Lung (tissue), 11 donors: ENCODE measurements at regions not wholly inside any gene's neighbourhood (a gene's known extent, or its start where the extent isn't known, plus 50 kb on each side); places are given as distances from the start of the nearest gene placed in this dataset.

ENCODE experiments used
- ATAC-seq: fragments of 200-7000 bp; cut with Tn5 transposase; one replicate; pipeline ENCODE4 v1.9.1; 2020; ENCODE audit warnings: moderate number of reproducible peaks; ENCODE audit not compliant: insufficient read depth, low FRiP score
- DNase-seq, 3 donors: peaks; one replicate each; pipeline ENCODE4 v3.0.0-alpha.2; 2013 to 2017
- H3K27ac ChIP-seq, 2 donors: one replicate each; pipeline ENCODE4 v1.5.1; 2013; ENCODE audit warnings: mild to moderate bottlenecking in 2 of 2, moderate library complexity in 2 of 2, control low read depth in 1 of 2, inconsistent platforms in 1 of 2, low read depth in 1 of 2, low read length in 1 of 2
- H3K27me3 ChIP-seq, 3 donors: one replicate each; pipeline ENCODE4 v1.5.1; 2013; ENCODE audit warnings: low read length in 2 of 3; ENCODE audit not compliant: control insufficient read depth in 3 of 3, insufficient read depth in 3 of 3
- H3K36me3 ChIP-seq, 4 donors: one replicate each; pipeline ENCODE4 v1.5.1; 2013; ENCODE audit warnings: low read length in 4 of 4, mild to moderate bottlenecking in 1 of 4, moderate library complexity in 1 of 4; ENCODE audit not compliant: control insufficient read depth in 4 of 4, insufficient read depth in 4 of 4
- H3K4me1 ChIP-seq, 5 donors: one replicate each; pipeline ENCODE4 v1.5.1; 2013; ENCODE audit warnings: low read length in 5 of 5, mild to moderate bottlenecking in 2 of 5, moderate library complexity in 1 of 5; ENCODE audit not compliant: control insufficient read depth in 5 of 5, insufficient read depth in 5 of 5
- H3K4me3 ChIP-seq: one replicate; pipeline ENCODE4 v1.5.1; 2013; ENCODE audit warnings: mild to moderate bottlenecking, control low read depth, moderate library complexity
- H3K9ac ChIP-seq, 2 donors: one replicate each; pipeline ENCODE4 v1.5.1; 2013; ENCODE audit warnings: low read length in 2 of 2, control low read depth in 1 of 2; ENCODE audit not compliant: insufficient read depth in 1 of 2
- H3K9me3 ChIP-seq, 4 donors: one replicate each; pipeline ENCODE4 v1.5.1; 2013; ENCODE audit warnings: low read length in 3 of 4, mild to moderate bottlenecking in 1 of 4, moderate library complexity in 1 of 4; ENCODE audit not compliant: control insufficient read depth in 4 of 4, insufficient read depth in 3 of 4
- CTCF ChIP-seq: IDR thresholded peaks from 2 replicates; pipeline ENCODE4 v1.5.1; 2012; ENCODE audit warnings: mild to moderate bottlenecking; ENCODE audit errors: control extremely low read depth, extremely low read depth
- WGBS, 2 donors: extraction: QIAGEN DNeasy Blood & Tissue Kit; methylation state at CpG; one replicate each; pipeline ENCODE4 v1.1.7; 2013; 5-methylcytosine and 5-hydroxymethylcytosine counted together
- donor health status: control.
- donor health status: control.
- donor health status: Bipolar disorder and iron deficiency.
- donor health status: healthy.
- donor health status: DM: yes; HTN: yes; CAD: no.

- H3K27ac ChIP-seq, result no peak overlapping the region
- no peaks in the 10 kb centered on the region for H3K9me3 ChIP-seq
- no peak overlapping the region for H3K4me3 ChIP-seq
- WGBS, 2 donors, result 71 to 83% methylated on average over 2 of the region's 2 CpGs
- DNase-seq, result no peak
- peaks cover 0 to 3% (median 0%) of the 10 kb centered on the region in 3 donors for H3K27me3 ChIP-seq
- no peak for ATAC-seq
- no peaks in the 10 kb centered on the region for H3K4me1 ChIP-seq
- TF ChIP-seq CTCF, result no peak
- H3K36me3 ChIP-seq, result no peaks in the 10 kb centered on the region
- no peak overlapping the region for H3K9ac ChIP-seq
Measured at GRCh38 chr20:59473742-59474141, 130.6 kb upstream of the PHACTR3 start.

- Histone ChIP-seq H3K4me1 (no peaks in the 10 kb centered on the region), H3K27ac (no peak overlapping the region), H3K27me3 (peaks cover 0 to 4% (median 4%) of the 10 kb centered on the region in 3 donors), H3K36me3 (no peaks in the 10 kb centered on the region), H3K9me3 (peaks cover 0 to 4% (median 0%) of the 10 kb centered on the region in 4 donors), H3K9ac (no peak overlapping the region), H3K4me3 (no peak overlapping the region)
- ATAC-seq, result no peak
- no peak for TF ChIP-seq CTCF
- no peak for DNase-seq
- 47 to 54% methylated on average over 10 of the region's 10 CpGs for WGBS, 2 donors
Measured at GRCh38 chr20:59481067-59481466, 123.3 kb upstream of the PHACTR3 start.

GRCh38 chr20:59481477-59482018 is 122.8 kb upstream of the PHACTR3 start:
- Histone ChIP-seq H3K27me3 (peaks cover 0 to 4% (median 4%) of the 10 kb centered on the region in 3 donors), H3K9me3 (peaks cover 0 to 4% (median 0%) of the 10 kb centered on the region in 4 donors), H3K9ac (no peak overlapping the region), H3K27ac (no peak overlapping the region), H3K4me3 (no peak overlapping the region), H3K4me1 (no peaks in the 10 kb centered on the region), H3K36me3 (no peaks in the 10 kb centered on the region)
- WGBS, 2 donors, result 81 to 88% methylated on average over 10 of the region's 10 CpGs
- no peak for DNase-seq
- no peak for ATAC-seq
- no peak for TF ChIP-seq CTCF
